ENCODE measurements at regions not wholly inside any gene's neighbourhood (a gene's known extent, or its start where the extent isn't known, plus 50 kb on each side); places are given as distances from the start of the nearest gene placed in this dataset.

DNA sequence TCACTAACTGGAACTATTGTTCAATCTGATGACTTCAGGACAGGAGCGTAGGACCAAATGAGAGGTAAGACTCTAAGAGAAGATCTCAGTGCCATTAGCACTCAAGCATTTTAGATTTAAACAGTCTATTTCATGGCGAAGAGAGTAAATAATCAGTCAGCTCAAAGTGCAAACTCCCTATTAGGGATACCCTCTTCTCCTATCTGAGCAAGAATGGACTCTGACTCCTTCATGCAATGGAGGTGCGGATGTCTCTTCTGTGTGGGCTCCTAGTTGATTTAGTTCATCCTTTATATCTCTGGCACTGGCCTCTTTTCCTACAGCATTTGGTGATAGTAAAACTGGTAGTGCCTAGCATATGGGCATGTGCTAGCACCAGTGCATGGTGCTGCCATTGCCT is 144.6 kb downstream of the SMC2 start:
- TF ChIP-seq, protein P1, sequence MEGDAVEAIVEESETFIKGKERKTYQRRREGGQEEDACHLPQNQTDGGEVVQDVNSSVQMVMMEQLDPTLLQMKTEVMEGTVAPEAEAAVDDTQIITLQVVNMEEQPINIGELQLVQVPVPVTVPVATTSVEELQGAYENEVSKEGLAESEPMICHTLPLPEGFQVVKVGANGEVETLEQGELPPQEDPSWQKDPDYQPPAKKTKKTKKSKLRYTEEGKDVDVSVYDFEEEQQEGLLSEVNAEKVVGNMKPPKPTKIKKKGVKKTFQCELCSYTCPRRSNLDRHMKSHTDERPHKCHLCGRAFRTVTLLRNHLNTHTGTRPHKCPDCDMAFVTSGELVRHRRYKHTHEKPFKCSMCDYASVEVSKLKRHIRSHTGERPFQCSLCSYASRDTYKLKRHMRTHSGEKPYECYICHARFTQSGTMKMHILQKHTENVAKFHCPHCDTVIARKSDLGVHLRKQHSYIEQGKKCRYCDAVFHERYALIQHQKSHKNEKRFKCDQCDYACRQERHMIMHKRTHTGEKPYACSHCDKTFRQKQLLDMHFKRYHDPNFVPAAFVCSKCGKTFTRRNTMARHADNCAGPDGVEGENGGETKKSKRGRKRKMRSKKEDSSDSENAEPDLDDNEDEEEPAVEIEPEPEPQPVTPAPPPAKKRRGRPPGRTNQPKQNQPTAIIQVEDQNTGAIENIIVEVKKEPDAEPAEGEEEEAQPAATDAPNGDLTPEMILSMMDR (IDR thresholded peaks at IDR 0.05; ENCODE audit: low read length), result no peak
- TF ChIP-seq EZH2 (IDR thresholded peaks at IDR 0.05; ENCODE audit: borderline replicate concordance, low read length), result no peak
